G401 (cell line): ENCODE measurements at regions not wholly inside any gene's neighbourhood (a gene's known extent, or its start where the extent isn't known, plus 50 kb on each side); places are given as distances from the start of the nearest gene placed in this dataset.

ENCODE experiments used
- DNase-seq: peaks from one replicate; pipeline ENCODE4 v3.0.0-alpha.2; 2015; ENCODE audit warnings: low spot score
- in situ Hi-C: cut with HindIII; loops from 2 replicates; pipeline ENCODE4 v1.10.0; 2016; ENCODE audit warnings: low sequenced_read_pairs, mixed read lengths

DNA sequence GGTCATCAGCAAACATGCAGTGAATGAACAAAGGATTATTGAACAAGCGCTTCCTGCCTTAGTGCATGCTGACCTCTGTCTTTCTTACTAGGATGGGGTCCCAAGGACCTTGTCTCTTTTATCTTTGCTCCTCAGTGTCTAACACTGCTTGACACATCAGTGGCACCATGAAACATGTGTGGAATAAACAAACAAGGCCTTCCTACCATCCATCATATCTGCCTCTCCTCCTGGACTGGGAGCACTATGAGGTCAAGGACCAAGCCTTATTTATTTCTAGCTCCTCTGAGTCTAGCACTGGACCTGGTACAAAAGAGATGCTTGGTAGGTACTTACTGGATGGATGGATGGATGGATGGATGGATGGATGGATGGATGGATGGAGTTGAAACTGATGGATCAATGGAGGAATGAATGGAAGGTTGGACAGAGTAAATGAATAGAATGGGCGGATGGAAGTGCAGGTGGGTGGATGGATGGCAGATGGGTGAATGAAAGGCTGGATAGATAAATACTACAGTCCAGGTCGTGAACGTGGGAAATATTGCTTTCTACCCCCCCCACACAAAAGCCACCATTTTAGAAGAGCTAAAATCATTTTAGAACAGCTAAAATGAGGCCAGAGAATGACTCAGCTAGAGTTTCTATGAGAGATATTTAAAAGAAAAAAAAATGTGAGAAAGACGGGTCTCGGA is 104.1 kb upstream of the PTPN1 start:
- no peak for DNase-seq
- in situ Hi-C loops = no loop called here

DNA sequence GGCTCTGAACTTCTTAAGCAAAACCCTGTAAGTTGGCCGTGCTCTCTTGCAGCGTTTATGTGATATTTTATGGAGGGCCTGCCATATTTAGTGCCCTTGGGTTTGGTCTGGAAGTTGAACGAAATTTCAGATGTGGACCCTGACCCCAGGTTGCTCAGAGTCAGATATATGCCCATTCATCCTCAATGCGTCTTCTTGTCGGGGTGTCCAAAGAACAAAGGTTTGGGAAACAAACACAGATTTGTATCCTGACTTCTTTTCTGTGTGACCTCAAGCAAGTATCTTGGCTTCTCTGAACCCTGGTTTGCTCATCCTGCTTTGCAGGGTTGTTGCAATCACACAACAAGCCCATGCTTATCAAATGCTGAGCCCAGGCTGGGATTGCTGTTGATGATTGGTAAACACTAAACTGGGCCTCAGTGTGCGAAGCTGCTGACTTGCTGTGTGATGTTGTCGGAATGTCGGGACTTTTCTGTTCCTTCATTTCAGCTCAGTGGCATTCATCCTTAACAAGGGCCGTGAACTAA is 103.5 kb upstream of the PTPN1 start:
- in situ Hi-C loops = no loop called here
- DNase-seq = no peak

DNA sequence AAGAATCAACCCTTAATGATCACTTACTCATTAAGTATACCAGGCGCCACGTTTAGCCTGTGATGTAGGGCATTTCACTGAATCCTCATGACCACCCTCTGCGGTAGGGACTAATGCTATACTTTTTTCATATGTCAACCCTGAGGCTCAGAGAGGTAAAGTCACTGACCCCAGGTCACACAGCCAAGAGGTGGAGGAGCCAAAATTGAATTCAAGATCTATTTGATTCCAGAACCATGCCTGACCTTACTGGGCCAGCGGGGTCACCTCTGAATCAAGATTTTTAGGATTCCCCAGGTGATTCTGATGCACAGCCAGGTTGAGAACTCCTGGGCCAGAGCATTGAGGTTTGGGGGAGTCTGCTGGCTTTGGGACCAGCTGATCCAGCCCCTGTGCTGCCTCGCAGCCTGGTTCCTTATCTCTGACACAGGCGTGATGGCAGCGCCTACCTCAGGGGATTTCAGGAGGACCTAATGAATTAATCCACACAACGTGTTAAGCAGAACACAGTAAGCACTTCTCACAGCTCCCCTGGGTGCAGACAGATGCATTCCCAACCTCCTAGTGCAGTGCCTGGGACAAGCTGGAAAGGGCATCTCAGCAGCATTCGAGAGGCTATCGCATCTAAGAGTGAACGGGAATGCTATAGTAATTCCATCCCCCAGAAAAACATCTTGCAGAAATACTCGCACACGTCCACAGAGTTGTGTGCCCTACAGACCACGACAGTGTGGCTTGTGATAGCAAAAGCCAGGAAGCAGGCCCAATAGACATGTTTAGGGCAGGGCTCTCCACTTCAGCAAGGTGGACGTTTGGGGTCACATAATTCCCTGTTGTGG is 101.4 kb upstream of the PTPN1 start:
- no peak for DNase-seq
- in situ Hi-C loops = no loop called here

DNA sequence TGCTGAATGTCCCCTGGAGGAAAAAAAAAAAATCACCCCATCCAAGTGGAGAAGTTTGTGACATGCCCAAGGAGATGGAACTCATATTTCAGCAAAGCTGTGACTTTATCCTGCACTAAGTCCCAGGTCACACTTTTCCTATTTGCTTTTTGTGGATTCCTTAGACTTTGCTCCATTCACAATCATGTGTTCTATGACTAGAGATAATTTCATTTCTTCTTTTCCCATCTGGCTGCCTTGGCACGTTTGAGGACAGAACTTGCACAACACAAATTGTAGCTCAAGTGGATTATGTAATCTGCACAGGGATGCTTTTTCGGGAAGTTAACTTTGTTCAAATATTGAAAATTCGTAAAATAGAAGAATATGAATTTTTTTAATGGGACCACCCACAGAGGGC is 100.7 kb upstream of the PTPN1 start:
- in situ Hi-C loops = no loop called here
- no peak for DNase-seq

DNA sequence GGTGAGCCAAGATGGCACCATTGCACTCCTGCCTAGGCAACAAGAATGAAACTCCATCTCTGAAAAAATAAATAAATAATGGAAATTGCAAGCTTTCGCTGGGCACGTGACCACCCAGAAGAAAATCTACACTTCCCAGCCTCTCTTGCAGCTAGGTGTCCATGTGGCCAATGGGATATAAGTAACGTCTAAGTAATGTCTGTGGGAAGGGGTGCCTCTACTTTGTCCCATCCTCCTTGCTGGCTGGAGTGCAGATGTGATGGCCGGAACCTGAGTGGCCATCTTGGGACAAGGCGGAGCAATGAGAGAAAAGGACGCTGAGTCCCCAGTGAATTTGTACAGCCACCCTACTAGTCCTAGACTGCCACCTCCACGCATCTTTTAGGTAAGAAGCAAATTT is 99.8 kb upstream of the PTPN1 start:
- in situ Hi-C loops = no loop called here
- no peak for DNase-seq

DNA sequence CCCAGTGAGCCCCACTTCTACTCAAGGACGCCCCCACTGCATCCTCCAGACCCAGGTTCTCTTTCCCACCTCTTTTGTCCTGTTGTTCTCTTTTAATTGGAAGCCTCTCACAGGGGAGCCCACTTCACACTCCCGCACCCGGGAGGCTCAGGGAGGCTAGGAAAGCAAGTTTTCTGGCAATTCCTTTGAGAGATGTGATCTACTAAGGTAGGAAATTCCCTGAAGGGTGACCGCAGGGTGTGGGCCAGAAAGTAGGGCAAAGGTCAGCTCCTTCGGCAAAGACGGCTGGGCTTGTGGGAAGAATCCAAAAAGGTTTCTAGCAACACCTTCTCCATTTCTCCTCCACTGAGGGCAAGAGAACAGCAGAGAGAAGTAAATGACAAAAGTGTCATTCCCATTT is 98.1 kb upstream of the PTPN1 start:
- in situ Hi-C loops = no loop called here
- DNase-seq = no peak

DNA sequence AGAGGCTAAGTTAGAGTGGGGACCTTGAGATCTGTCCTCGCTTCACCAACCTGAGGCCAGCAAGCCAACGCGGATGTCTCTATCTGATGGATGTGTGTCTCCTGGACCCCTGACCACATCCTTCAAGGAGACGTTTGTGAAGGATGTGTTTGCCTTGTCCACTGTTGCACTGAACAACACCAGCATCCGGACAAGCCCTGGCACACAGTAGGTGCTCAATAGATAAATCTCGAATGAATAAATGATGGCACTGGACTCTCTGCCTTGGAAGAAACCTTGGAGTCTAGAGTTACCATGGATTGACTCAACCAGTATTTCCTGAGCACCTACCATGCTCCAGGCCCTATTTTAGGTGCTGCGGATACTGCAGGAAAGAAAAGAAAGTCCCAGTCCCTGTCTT is 97.7 kb upstream of the PTPN1 start:
- no peak for DNase-seq
- in situ Hi-C loops = no loop called here

DNA sequence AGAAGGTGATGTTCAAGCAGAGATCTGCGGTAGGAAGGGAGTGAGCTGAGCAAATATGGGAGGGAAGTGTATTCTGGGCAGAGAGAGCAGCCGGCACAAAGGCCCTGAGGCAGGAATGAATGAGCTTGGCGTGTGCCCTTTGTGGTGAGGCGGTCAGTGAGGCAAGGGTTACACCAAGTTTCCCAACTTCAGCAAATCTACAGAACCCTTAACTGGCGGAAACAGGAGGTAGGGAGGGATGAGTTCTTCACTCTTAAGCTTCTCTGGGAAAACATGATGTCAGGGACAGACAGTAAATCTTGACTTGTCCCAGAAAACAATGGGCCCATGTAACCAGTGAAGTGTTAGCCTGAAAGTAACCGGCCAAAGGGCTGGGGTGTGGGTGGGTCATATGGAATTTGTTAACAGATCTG is 97.1 kb upstream of the PTPN1 start:
- in situ Hi-C loops = no loop called here
- DNase-seq = no peak

DNA sequence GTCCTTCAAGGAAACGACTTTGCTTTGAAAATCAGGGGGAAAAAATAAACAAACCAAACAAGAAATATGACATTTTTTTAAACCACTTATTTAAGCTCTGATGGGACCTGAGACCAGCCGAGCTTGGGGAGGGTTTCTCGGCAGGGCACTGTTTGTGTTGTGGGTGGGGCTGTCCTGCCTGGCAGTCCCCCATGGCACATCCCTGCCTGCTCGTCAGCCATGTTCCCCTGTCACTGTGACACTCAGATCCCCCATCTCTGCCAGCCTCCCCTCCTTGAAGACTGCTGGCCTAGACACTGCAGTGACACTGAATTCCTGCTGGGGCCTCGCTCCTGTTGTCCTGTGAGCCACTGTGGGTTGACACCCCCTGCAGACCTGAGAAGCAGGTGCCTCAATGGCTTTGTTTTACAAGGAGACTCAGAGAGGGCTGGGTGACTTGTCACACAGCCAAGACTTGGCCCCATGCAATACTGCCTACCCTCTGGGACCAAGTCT is 95.1 kb upstream of the PTPN1 start:
- in situ Hi-C loops = no loop called here
- DNase-seq = peak; percentile 5

DNA sequence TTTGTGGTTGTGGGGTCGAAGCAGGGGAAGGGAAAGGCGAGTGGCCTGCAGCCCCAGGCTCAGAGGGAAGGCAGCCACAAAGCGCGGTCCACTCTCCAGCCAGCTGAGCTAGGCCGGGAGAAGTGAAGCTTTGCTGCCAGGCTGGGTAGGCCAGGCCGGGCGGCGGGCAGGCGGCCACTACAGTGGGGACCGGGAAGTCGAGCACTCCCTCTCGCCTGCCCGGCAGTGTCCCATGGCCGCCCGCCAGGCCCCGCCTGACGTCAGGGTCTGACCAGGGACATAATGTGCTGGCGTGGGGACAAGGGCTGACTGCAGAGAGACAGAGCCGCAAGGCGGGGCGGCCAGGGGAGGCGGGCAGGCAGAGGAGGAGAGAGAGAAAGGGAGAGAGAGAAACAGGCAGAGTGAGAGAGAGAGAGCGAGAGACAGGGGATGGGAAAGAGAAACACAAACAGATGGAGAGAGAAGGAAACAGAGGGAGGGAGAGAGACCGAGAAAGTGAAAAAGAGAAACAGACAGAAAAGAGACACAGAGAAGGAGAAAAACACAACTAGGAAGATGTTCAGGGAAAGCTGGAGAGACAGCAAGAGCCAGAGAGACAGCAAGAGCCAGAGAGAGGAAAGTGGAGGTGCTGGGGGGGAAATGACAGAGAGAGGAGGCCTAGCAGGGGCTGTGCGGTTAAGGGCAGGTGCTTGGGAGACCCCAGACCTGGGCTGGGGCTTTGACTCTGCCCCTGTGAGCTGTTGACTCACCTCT is 94.5 kb upstream of the PTPN1 start:
- in situ Hi-C loops = no loop called here
- DNase-seq = peak; percentile 60

DNA sequence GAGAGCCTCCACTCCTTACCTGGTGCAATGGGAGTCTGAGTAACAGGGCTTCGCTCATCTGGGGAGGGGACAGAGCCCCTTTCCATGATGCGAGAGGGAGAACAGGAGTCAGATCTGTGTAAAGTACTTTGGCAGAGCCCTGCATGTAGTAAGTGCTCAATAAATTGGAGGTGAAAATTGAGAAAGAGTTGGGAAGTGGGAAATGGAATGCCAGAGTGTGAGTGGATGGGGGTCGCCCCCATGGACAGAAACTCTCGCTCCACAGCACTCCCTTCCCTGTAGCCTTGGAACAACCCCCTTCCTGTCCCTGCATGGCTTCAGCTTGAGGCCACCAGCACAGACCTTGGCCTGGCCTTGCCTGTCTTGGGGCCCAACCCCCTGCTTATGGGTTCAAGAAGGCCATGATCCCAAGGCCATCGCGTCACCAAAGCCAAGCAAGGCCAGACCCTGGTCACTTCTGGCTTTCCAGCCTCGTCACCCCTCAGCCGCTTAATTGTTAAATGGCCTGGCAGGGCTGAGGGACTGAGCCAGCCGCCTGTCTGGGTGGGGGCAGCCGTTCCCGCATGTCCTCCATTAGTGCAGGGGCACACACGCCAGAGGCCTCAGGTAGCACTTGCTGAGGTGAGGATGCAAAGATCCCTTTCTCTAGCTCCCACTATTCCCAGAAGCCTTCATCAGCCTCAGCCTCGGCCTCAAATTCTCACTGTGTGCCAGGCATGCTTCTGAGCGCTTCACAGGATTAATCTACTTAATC is 93.7 kb upstream of the PTPN1 start:
- DNase-seq = no peak
- in situ Hi-C loops = no loop called here

DNA sequence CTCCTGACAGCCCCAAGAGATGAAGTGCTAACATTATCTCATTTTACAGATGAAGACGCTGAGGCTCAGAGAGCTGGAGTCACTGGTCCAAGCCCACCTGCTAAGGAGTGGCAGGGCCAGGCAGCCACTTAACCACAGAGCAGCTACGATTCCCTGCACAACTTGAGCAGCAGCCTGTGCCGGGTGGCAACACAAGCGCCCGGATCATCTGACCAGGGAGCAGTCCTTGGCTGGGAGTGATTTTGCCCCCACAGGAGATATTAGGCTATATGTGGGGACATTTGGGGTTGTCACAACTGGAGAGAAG is 93.2 kb upstream of the PTPN1 start:
- DNase-seq = no peak

DNA sequence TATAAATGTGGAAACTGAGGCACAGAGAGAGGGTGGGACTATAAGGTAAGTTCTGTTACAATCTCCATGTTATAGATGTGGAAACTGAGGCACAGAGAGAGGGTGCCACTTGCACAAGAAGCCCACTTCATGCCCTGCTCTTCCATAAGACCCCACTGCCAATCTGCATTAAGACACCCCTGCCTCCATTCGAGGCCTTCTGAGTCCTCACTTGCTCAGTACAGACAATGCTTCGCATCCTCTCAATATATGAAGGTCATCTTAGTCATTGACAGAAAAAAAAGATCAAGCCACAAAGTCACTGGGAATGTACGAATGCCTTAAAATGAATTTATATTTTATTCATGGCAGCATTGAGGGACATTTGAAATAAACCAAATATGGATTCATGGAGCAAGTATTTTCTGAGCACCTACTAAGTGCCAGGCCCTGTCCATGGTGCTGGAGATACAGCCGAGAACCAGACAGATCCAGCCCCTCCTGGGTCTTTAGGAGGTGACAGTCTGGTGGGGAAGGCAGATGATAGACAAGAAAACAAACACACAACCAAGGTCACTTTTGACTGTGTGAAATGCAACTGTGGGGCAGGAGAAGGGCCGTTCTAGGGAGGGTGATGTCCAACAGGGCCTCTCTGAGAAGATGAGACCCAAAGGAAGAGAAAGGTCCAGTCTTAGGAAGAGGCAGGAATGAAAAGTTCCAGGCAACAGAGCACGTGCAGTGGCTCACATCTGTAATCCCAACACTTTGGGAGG is 92.5 kb upstream of the PTPN1 start:
- in situ Hi-C loops = no loop called here
- no peak for DNase-seq

More for the DNA sequence above, 93.2 kb upstream of the PTPN1 start:
- in situ Hi-C loops = no loop called here

DNA sequence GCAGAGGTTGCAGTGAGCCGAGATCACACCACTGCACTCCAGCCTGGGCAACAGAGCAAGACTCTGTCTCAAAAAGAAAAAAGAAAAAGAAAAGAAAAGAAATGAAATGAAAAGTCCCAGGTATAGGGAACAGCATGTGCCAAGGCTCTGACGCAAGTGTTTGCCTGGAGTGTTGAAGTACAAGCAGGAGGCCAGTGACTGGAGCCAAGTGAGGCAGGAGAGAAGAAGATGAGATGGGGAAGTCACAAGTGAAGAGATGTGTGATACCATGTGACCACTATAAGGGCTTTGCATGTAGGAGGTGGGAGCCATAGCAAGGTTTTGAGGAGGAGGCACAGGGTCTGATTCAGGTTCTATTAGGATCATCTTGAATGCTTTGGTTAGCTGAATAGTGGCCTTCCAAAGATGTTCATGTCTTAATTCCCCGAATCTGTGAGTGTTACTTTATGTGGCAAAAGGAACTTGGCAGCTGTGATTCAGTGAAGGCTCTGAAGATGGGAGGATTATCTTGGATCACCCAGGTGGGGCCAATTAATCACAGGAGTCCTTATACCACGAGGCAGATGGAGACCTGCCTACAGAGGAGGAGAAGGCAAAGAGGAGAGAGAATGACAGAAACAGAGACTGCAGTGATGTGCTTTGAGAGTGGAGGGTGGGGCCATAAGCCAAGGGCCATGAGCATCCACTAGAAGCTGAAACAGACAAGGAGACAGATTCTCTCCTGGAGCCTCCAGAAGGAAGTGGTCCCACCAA is 91.1 kb upstream of the PTPN1 start:
- in situ Hi-C loops = no loop called here
- DNase-seq = no peak

DNA sequence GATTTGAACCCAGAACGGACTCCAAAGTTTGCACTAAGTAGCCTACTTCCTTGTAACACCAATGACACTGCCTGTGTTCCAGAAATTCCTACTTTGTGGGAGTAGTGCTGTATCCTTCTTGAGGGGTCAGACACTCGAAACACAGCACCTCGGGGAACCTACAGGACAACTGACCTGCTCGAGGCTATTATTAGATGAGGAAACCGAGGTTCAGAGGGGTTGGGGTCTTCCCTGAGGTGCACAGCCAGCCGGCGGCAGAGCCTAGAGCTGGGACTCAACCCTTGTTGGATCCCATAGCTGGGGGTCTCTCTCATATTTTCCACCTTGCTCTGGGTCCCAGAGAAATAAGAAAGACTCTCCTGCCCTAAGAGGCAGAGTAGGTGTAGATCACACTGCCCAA is 89.8 kb upstream of the PTPN1 start:
- no peak for DNase-seq
- in situ Hi-C loops = no loop called here

DNA sequence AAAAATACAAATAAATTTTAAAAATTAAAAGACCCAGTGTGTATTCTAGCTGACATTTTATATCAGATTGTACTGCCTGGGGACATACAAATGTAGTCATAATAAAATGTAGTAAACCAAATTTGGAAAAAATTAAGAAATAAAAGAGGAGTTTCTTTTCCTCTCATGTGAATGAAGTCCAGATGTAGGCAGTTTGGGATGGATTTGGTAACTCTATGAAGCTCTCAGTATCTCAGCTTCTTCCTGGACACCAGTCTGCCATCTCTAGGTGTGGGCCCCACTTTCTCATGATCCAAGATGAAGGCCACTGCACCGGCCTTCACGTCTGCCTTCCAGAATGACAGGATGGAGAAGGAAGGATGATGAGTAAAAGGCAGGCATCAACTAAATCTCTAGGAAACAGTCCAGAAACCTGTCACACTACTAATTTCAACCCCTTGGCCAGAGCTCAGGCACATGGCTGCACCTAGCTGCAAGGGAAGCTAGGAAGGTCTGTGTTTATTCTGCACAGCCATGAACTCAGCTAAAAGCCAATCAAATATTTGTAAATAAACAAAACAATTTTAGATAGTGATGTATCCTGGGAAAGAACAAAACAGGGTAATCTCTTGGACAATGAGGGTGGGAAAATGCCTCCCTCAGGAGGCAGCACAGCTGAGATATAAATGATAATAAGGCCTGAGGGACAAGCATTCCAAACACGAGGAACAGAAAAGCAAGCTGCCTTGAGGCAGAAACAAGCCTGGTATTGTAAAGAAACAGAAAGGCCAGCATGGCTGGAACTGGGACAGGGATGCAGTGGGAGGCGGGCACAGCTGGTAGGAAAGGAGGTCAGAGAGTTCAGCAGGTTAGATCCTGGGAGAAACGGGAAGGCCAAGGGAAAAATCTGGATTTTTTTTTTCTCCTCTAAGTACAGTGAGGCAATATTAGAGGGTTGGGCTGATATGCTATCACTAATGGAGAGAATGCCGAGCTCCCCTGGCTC is 88.5 kb upstream of the PTPN1 start:
- DNase-seq = no peak
- in situ Hi-C loops = no loop called here

DNA sequence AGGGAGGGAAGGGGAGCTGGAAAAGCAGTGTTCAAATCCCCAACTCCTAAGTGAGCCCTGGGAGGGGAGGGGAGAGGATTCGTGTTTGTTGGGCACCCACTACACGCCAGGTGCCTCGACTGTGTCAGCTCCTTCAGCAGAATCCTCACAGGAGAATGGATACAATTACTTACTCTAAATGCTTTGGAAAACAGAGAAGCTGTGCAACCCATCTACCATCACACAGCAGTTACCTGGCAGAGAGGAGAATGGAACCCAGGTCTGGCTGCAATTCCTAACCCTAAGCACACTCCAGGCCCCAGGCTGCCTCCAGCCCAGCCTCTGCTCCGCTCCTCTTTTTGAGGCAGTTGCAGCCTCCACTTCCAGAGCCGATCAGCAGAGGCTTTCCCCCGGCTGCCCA is 86.4 kb upstream of the PTPN1 start:
- DNase-seq = no peak
- in situ Hi-C loops = no loop called here
